SK-N-SH (cell line): ENCODE measurements at regions not wholly inside any gene's neighbourhood (a gene's known extent, or its start where the extent isn't known, plus 50 kb on each side); places are given as distances from the start of the nearest gene placed in this dataset.

Source experiments
- CTCF ChIA-PET: fragments of 300-600, 350-600 bp; formaldehyde crosslinking; extraction: SDS; loops from one replicate; lab custom pipeline; 2021; lab: Yijun Ruan, JAX
- POLR2A ChIA-PET: fragments of 350-600 bp; sonication (Branson Sonifier 250); formaldehyde crosslinking; extraction: SDS; loops from one replicate; lab custom pipeline; 2020; ENCODE audit warnings: antibody characterized with exemption, inconsistent platforms; lab: Yijun Ruan, JAX
- DNase-seq: peaks from one replicate; pipeline ENCODE4 v3.0.0; 2012
- H2AFZ ChIP-seq: fragments of 200-600 bp; sonication (generic); 2 replicates; pipeline ENCODE4 v1.8.1; 2016; ENCODE audit warnings: antibody characterized with exemption, mild to moderate bottlenecking, low read depth
- H3F3A ChIP-seq: fragments of 200-600 bp; sonication (generic); replicated peaks from 2 replicates; pipeline ENCODE3; 2016; ENCODE audit warnings: antibody characterized with exemption, mild to moderate bottlenecking; ENCODE audit not compliant: insufficient read depth
- H3K27ac ChIP-seq, 2 experiments: fragments of 200-500 bp in 1 of 2; fragments of 200-600 bp in 1 of 2; sonication (Bioruptor generic) in 1 of 2; sonication (generic), shearing (Covaris generic) in 1 of 2; 2 replicates each; pipeline versions ENCODE4 v1.5.1 to v1.6.1; 2014 to 2016; ENCODE audit warnings: low read depth in 2 of 2, inconsistent platforms in 1 of 2, low read length in 1 of 2, mild to moderate bottlenecking in 1 of 2, mixed read lengths in 1 of 2
- H3K27me3 ChIP-seq: fragments of 200-600 bp; sonication (generic), shearing (Covaris generic); 2 replicates; pipeline ENCODE4 v1.6.1; 2016; ENCODE audit warnings: mixed run types; ENCODE audit not compliant: insufficient read depth
- H3K36me3 ChIP-seq, 2 experiments: fragments of 200-500 bp in 1 of 2; fragments of 200-600 bp in 1 of 2; sonication (Bioruptor generic) in 1 of 2; sonication (generic) in 1 of 2; replicated peaks in 1 of 2; 2 replicates each; pipeline versions ENCODE3 to v1.5.1; 2014 to 2016; ENCODE audit warnings: low read length in 1 of 2, mild to moderate bottlenecking in 1 of 2; ENCODE audit not compliant: insufficient read depth in 2 of 2, control insufficient read depth in 1 of 2
- H3K4me1 ChIP-seq, 2 experiments: fragments of 200-500 bp in 1 of 2; fragments of 200-600 bp in 1 of 2; sonication (Bioruptor generic) in 1 of 2; sonication (generic), shearing (Covaris generic) in 1 of 2; 2 replicates each; pipeline versions ENCODE4 v1.5.1 to v1.6.1; 2014 to 2016; ENCODE audit warnings: low read depth in 1 of 2, low read length in 1 of 2, mixed run types in 1 of 2; ENCODE audit not compliant: insufficient read depth in 2 of 2, control insufficient read depth in 1 of 2
- H3K4me2 ChIP-seq: fragments of 200-600 bp; sonication (generic), shearing (Covaris generic); 2 replicates; pipeline ENCODE4 v1.6.1; 2017; ENCODE audit warnings: mixed run types
- H3K4me3 ChIP-seq, 2 experiments: fragments of 200-500 bp in 1 of 2; fragments of 200-600 bp in 1 of 2; sonication (Bioruptor generic) in 1 of 2; sonication (generic), shearing (Covaris generic) in 1 of 2; 2 replicates each; pipeline versions ENCODE4 v1.5.1 to v1.8.1; 2014 to 2016; ENCODE audit warnings: low read depth in 2 of 2, inconsistent platforms in 1 of 2, low read length in 1 of 2, mild to moderate bottlenecking in 1 of 2, mixed read lengths in 1 of 2, moderate library complexity in 1 of 2
- H3K79me2 ChIP-seq: fragments of 200-600 bp; sonication (generic); 2 replicates; pipeline ENCODE4 v1.8.1; 2017; ENCODE audit warnings: mild to moderate bottlenecking; ENCODE audit not compliant: insufficient read depth
- H3K9ac ChIP-seq: fragments of 200-600 bp; sonication (generic); 2 replicates; pipeline ENCODE4 v1.6.1; 2017; ENCODE audit warnings: mixed run types
- H3K9me2 ChIP-seq: fragments of 200-600 bp; sonication (generic); 2 replicates; pipeline ENCODE4 v1.6.1; 2017; ENCODE audit warnings: mixed run types
- H3K9me3 ChIP-seq: fragments of 200-600 bp; sonication (generic); 2 replicates; pipeline ENCODE4 v1.6.1; 2017; ENCODE audit warnings: mixed run types, mild to moderate bottlenecking, moderate library complexity
- H4K20me1 ChIP-seq: fragments of 200-600 bp; sonication (generic); 2 replicates; pipeline ENCODE4 v1.6.1; 2017; ENCODE audit warnings: mild to moderate bottlenecking, mixed run types; ENCODE audit not compliant: insufficient read depth
- ELF1 ChIP-seq: IDR thresholded peaks from 2 replicates; pipeline ENCODE4 v1.4.0; 2012
- EZH2phosphoT487 ChIP-seq: fragments of 200-600 bp; sonication (generic); IDR thresholded peaks from 2 replicates; pipeline ENCODE4 v1.6.1; 2017; ENCODE audit warnings: low read depth, mixed run types, mild to moderate bottlenecking, antibody characterized with exemption, moderate library complexity, borderline replicate concordance
- FOSL2 ChIP-seq: IDR thresholded peaks from 2 replicates; pipeline ENCODE4 v1.4.0; 2012; ENCODE audit warnings: low read depth, mild to moderate bottlenecking, moderate library complexity, borderline replicate concordance
- FOXM1 ChIP-seq: IDR thresholded peaks from 2 replicates; pipeline ENCODE4 v1.4.0; 2012; ENCODE audit warnings: low read depth, mild to moderate bottlenecking
- MEF2A ChIP-seq: IDR thresholded peaks from 2 replicates; pipeline ENCODE4 v1.4.0; 2012; ENCODE audit warnings: low read depth, borderline replicate concordance
- RFX5 ChIP-seq: IDR thresholded peaks from 2 replicates; pipeline ENCODE4 v1.6.1; 2012; ENCODE audit warnings: mild to moderate bottlenecking, improper control_type of control experiment, low read length
- YY1 ChIP-seq: IDR thresholded peaks from 2 replicates; pipeline ENCODE4 v1.4.0; 2012; ENCODE audit warnings: low read depth, mild to moderate bottlenecking
- WGBS: methylation state at CpG from one replicate; pipeline ENCODE4 v1.1.6; 2017; ENCODE audit warnings: low lambda C conversion rate; 5-methylcytosine and 5-hydroxymethylcytosine counted together
- TF ChIP-seq, protein P1 (sequence below): IDR thresholded peaks from 2 replicates; pipeline ENCODE4 v1.6.1; 2012; ENCODE audit warnings: mild to moderate bottlenecking, low read depth, low read length, moderate library complexity
- TF ChIP-seq, protein P2 (sequence below): fragments of 150-350 bp; IDR thresholded peaks from 2 replicates; pipeline ENCODE4 v1.6.1; 2017; ENCODE audit warnings: antibody characterized with exemption, low read length, low read depth, borderline replicate concordance
- TF ChIP-seq, protein P3 (sequence below): IDR thresholded peaks from 2 replicates; pipeline ENCODE4 v1.4.0; 2012; ENCODE audit warnings: low read depth, borderline replicate concordance
- TF ChIP-seq, protein P4 (sequence below): fragments of 150-350 bp; IDR thresholded peaks from 2 replicates; pipeline ENCODE4 v1.6.1; 2016; ENCODE audit warnings: mild to moderate bottlenecking, low read depth, low read length
- TF ChIP-seq, protein P5 (sequence below): fragments of 200-600 bp; sonication (generic); IDR thresholded peaks from 2 replicates; pipeline ENCODE4 v1.6.1; 2017; ENCODE audit warnings: antibody characterized with exemption, mild to moderate bottlenecking, moderate library complexity

DNA sequence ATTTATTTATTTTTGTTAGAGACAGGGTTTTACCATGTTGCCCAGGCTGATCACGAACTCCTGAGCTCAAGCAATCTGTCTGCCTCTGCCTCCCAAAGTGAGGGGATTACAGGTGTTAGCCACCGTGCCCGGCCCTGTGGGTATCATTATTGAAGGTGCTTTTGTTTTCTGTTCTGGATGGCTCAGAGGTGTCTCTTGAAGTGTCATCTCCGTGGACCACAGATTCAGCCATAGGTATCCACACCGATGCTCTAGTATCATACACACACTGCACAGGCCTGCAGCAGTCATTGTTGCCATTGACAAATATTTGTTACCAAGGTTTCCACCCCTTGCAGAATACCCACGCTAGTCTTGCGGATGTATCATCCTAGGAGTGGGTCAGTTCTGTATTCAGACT, 446.2 kb downstream of the XYLT1 start:
- CTCF ChIA-PET, result interaction anchor here (1.1 kb wide), 1 partner anchor 11 kb away, joined by 3 read pairs; no protein-coding TSS in a partner anchor
- no peak for DNase-seq
- Histone ChIP-seq H4K20me1 (no peaks in the 10 kb centered on the region), H3K36me3 (no peaks in the 10 kb centered on the region), H2AFZ (no peak overlapping the region), H3K9me2 (no peaks in the 10 kb centered on the region), H3K4me3 (no peak overlapping the region), H3F3A (no peaks in the 10 kb centered on the region), H3K27me3 (no peaks in the 10 kb centered on the region), H3K4me2 (no peak overlapping the region), H3K9me3 (no peaks in the 10 kb centered on the region), H3K79me2 (no peaks in the 10 kb centered on the region), H3K9ac (no peak overlapping the region), H3K4me1 (peaks cover 0 to 2% of the 10 kb centered on the region in 2 experiments; a peak in 1 of 4 replicates), H3K27ac (no peak overlapping the region)
- 51% methylated on average over 7 of the region's 7 CpGs for WGBS
- TF ChIP-seq MEF2A (no peak), EZH2phosphoT487 (no peak), ELF1 (no peak), FOXM1 (no peak), YY1 (no peak), RFX5 (no peak), FOSL2 (no peak)
- TF ChIP-seq, protein P1, sequence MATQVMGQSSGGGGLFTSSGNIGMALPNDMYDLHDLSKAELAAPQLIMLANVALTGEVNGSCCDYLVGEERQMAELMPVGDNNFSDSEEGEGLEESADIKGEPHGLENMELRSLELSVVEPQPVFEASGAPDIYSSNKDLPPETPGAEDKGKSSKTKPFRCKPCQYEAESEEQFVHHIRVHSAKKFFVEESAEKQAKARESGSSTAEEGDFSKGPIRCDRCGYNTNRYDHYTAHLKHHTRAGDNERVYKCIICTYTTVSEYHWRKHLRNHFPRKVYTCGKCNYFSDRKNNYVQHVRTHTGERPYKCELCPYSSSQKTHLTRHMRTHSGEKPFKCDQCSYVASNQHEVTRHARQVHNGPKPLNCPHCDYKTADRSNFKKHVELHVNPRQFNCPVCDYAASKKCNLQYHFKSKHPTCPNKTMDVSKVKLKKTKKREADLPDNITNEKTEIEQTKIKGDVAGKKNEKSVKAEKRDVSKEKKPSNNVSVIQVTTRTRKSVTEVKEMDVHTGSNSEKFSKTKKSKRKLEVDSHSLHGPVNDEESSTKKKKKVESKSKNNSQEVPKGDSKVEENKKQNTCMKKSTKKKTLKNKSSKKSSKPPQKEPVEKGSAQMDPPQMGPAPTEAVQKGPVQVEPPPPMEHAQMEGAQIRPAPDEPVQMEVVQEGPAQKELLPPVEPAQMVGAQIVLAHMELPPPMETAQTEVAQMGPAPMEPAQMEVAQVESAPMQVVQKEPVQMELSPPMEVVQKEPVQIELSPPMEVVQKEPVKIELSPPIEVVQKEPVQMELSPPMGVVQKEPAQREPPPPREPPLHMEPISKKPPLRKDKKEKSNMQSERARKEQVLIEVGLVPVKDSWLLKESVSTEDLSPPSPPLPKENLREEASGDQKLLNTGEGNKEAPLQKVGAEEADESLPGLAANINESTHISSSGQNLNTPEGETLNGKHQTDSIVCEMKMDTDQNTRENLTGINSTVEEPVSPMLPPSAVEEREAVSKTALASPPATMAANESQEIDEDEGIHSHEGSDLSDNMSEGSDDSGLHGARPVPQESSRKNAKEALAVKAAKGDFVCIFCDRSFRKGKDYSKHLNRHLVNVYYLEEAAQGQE, result no peak
- TF ChIP-seq, protein P2, sequence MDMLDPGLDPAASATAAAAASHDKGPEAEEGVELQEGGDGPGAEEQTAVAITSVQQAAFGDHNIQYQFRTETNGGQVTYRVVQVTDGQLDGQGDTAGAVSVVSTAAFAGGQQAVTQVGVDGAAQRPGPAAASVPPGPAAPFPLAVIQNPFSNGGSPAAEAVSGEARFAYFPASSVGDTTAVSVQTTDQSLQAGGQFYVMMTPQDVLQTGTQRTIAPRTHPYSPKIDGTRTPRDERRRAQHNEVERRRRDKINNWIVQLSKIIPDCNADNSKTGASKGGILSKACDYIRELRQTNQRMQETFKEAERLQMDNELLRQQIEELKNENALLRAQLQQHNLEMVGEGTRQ, result no peak
- TF ChIP-seq, protein P3, sequence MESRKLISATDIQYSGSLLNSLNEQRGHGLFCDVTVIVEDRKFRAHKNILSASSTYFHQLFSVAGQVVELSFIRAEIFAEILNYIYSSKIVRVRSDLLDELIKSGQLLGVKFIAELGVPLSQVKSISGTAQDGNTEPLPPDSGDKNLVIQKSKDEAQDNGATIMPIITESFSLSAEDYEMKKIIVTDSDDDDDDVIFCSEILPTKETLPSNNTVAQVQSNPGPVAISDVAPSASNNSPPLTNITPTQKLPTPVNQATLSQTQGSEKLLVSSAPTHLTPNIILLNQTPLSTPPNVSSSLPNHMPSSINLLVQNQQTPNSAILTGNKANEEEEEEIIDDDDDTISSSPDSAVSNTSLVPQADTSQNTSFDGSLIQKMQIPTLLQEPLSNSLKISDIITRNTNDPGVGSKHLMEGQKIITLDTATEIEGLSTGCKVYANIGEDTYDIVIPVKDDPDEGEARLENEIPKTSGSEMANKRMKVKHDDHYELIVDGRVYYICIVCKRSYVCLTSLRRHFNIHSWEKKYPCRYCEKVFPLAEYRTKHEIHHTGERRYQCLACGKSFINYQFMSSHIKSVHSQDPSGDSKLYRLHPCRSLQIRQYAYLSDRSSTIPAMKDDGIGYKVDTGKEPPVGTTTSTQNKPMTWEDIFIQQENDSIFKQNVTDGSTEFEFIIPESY, result no peak
- TF ChIP-seq, protein P4, sequence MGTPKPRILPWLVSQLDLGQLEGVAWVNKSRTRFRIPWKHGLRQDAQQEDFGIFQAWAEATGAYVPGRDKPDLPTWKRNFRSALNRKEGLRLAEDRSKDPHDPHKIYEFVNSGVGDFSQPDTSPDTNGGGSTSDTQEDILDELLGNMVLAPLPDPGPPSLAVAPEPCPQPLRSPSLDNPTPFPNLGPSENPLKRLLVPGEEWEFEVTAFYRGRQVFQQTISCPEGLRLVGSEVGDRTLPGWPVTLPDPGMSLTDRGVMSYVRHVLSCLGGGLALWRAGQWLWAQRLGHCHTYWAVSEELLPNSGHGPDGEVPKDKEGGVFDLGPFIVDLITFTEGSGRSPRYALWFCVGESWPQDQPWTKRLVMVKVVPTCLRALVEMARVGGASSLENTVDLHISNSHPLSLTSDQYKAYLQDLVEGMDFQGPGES, result no peak
- TF ChIP-seq, protein P5, sequence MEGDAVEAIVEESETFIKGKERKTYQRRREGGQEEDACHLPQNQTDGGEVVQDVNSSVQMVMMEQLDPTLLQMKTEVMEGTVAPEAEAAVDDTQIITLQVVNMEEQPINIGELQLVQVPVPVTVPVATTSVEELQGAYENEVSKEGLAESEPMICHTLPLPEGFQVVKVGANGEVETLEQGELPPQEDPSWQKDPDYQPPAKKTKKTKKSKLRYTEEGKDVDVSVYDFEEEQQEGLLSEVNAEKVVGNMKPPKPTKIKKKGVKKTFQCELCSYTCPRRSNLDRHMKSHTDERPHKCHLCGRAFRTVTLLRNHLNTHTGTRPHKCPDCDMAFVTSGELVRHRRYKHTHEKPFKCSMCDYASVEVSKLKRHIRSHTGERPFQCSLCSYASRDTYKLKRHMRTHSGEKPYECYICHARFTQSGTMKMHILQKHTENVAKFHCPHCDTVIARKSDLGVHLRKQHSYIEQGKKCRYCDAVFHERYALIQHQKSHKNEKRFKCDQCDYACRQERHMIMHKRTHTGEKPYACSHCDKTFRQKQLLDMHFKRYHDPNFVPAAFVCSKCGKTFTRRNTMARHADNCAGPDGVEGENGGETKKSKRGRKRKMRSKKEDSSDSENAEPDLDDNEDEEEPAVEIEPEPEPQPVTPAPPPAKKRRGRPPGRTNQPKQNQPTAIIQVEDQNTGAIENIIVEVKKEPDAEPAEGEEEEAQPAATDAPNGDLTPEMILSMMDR, result no peak
- POLR2A ChIA-PET, result no interaction called here
